GM12873 (cell line): ENCODE measurements at regions not wholly inside any gene's neighbourhood (a gene's known extent, or its start where the extent isn't known, plus 50 kb on each side); places are given as distances from the start of the nearest gene placed in this dataset.

Source experiments
- TF ChIP-seq, protein P1 (sequence below): IDR thresholded peaks from 2 replicates; pipeline ENCODE4 v1.5.1; 2012; ENCODE audit warnings: low read depth, mild to moderate bottlenecking, moderate library complexity, low read length, control low read depth; ENCODE audit not compliant: insufficient read depth; ENCODE audit errors: missing control alignments

DNA sequence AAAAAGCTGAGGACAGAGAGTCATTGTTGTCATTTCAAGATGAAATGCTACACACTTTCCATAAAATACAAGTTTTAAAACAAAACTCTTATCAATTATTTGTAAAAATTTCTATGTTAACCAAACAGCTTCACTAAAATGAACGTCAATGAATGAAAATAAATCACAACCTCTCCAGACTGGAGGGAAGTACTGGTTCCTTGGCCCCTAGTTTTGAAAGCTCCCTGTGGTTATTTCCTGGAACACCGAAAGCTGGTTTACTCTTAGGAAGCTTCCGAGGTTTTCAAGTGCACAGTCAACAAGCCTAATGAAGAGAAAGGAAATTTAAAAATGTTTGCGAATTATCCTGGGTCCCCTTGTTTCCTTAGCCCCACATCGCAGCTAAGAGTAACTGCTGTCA, 191.1 kb upstream of the TTC29 start:
- TF ChIP-seq, protein P1, sequence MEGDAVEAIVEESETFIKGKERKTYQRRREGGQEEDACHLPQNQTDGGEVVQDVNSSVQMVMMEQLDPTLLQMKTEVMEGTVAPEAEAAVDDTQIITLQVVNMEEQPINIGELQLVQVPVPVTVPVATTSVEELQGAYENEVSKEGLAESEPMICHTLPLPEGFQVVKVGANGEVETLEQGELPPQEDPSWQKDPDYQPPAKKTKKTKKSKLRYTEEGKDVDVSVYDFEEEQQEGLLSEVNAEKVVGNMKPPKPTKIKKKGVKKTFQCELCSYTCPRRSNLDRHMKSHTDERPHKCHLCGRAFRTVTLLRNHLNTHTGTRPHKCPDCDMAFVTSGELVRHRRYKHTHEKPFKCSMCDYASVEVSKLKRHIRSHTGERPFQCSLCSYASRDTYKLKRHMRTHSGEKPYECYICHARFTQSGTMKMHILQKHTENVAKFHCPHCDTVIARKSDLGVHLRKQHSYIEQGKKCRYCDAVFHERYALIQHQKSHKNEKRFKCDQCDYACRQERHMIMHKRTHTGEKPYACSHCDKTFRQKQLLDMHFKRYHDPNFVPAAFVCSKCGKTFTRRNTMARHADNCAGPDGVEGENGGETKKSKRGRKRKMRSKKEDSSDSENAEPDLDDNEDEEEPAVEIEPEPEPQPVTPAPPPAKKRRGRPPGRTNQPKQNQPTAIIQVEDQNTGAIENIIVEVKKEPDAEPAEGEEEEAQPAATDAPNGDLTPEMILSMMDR: no peak

DNA sequence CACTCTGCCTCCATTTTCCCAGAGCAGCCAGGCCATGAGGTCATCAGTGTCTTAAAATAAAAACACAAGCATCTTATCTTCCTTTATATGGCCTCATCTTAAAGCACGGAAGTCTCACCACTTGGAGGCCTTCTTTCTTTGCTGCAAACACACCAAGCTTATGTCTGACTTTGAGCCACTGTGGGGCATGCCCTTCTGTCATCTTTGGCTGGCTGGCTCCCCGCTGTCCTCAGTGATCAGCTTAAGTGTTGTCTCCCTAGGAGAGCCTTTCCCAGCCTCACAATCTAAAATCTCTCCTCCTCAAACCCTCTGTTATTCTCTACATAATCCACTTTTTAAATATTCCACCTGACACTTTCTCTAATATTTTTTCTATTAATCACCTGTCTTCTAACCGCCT, 191.6 kb upstream of the TTC29 start:
- TF ChIP-seq, protein P1: no peak

DNA sequence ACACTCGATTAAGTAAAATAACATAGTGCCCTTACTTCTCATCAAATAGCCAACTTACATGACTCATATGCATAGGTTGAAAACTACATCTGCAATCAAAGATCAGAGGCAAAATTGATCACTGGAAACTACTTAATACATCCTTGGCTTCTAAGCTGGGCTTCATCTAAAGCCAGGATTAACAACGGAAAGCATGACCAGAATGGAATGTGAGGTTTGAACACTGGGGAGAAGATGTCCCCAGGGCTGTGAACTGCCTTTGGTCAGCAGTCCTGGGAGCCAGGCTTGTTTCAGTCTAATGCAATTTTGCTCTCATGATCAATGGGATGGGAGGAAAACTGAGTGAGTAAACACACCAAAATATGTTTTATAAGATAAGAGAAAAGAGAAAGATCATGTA, 192.5 kb upstream of the TTC29 start:
- TF ChIP-seq, protein P1: no peak

DNA sequence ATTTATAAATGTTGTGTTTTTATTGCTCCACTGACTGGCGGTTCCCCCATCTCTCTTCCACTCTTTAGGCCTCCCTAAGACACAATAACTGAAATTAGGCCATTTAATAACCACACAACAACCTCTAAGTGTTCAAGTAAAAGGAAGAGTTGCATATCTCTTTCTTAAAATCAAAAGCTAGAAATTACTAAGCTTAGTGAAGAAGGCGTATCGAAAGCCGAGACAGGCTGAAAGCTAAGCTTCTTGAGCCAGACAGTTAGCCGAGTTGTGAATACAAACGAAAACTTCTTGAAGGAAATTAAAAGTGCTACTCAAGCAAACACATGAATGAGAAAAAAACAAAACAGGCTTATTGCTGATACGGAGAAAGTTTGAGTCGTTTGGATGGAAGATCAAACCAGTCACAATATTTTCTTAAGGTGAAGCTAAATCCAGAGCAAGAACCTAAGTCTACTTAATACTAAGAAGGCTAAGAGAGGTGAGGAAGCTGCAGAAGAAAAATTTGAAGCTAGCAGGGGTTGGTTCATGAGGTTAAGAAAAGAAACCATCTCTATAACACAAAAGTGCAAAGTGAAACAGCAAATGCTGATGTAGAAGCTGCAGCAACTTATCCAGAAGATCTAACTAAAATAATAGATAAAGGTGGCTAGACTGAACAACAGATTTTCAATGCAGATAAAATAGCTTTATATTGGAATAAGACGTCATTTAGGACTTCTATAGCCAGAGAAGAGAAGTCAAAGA, 194.0 kb upstream of the TTC29 start:
- TF ChIP-seq, protein P1: no peak

DNA sequence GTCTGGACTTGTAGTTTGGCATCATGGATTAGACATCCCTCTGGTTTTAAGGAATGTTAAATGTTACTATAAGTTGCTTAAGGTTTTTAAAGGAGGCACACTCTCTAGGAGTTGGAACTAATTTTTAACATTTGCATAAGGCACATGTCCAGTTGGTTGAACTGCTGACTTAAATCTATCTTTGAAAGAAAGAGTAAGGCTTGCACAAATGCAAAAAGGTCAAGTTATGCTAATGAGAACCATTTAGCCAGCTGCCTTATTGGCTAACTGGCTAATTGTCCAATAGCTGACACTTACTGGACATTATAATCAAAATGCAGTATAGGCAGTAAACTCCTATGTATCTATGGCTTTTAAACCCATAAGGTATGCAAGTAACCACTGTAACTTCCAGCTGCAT, 206.1 kb upstream of the TTC29 start:
- TF ChIP-seq, protein P1: no peak

GRCh38 chr4:147157860-147158701, 212.4 kb upstream of the TTC29 start:
- TF ChIP-seq, protein P1: no peak

GRCh38 chr4:147160908-147161513, 215.3 kb upstream of the TTC29 start:
- TF ChIP-seq, protein P1: peak; percentile 79
